ENCODE measurements at regions not wholly inside any gene's neighbourhood (a gene's known extent, or its start where the extent isn't known, plus 50 kb on each side); places are given as distances from the start of the nearest gene placed in this dataset.
"Not testable (repeated sequence)": the region's sequence is repeated elsewhere in the genome, so short reads cannot be mapped to it uniquely, and the experiment has no call there.

DNA sequence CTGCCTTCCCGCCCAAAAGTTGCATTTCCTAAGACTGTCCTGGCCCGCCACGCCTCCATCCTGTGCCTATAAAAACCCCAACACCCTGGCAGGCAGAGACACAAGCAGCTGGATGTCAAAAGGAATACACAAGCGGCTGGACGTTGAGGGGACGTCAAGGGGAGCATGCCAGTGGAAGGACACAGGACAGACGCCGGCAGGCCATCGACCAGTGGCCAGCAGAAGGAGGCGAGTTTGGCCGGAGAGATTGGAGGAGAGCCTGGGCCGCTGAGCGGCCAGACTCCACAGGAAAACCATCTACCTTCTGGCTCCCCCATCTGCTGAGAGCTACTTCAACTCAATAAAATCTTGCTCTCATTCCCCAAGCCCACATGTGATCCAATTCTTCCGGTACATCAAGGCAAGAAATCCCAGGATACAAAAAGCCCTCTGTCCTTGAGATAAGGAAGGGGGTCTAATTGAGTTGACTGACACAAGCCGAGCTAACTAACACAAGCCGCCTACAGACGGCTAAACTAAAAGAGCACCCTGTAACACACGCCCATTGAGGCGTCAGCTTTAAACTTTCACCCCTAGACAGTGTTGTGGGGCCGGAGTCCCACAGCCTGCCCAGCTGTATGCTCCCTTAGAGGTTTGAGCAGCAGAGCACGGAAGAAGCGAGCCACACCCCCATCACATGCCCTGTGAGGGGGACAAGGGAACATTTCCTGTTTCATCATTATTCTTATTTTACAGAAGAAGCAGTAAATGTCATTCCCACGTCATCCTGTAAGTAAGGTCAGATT is 150.3 kb upstream of the PHYHIPL start:
- FAIRE-seq, result no peak
- DNase-seq (ENCODE audit: insufficient read length, low spot score), result no peak

- no peak for FAIRE-seq
- DNase-seq (ENCODE audit: insufficient read length, low spot score), result no peak
These were observed 148.3 kb upstream of the PHYHIPL start for GRCh38 chr10:59027975-59028655.

GRCh38 chr10:59033622-59034021 is 142.8 kb upstream of the PHYHIPL start:
- FAIRE-seq (no peak), DNase-seq (ENCODE audit: insufficient read length, low spot score) (no peak)

- no peak for FAIRE-seq
These were observed 140.0 kb upstream of the PHYHIPL start for GRCh38 chr10:59036311-59037017.

GRCh38 chr10:59037018-59037389 is 139.4 kb upstream of the PHYHIPL start:
- no peak for FAIRE-seq
- DNase-seq (ENCODE audit: insufficient read length, low spot score), result no peak

More at GRCh38 chr10:59036311-59037017, 140.0 kb upstream of the PHYHIPL start:
- no peak for DNase-seq (ENCODE audit: insufficient read length, low spot score)

- DNase-seq (ENCODE audit: insufficient read length, low spot score), result no peak
- FAIRE-seq, result no peak
These were observed 138.9 kb upstream of the PHYHIPL start for GRCh38 chr10:59037506-59037905.

- DNase-seq (ENCODE audit: insufficient read length, low spot score); FAIRE-seq: not testable (repeated sequence)
These were observed 133.1 kb upstream of the PHYHIPL start for GRCh38 chr10:59043358-59043757.

GRCh38 chr10:59047180-59047579 is 129.3 kb upstream of the PHYHIPL start:
- FAIRE-seq (no peak), DNase-seq (ENCODE audit: insufficient read length, low spot score) (no peak)

GRCh38 chr10:59047957-59048618 is 128.4 kb upstream of the PHYHIPL start:
- FAIRE-seq (no peak), DNase-seq (ENCODE audit: insufficient read length, low spot score) (no peak)

DNA sequence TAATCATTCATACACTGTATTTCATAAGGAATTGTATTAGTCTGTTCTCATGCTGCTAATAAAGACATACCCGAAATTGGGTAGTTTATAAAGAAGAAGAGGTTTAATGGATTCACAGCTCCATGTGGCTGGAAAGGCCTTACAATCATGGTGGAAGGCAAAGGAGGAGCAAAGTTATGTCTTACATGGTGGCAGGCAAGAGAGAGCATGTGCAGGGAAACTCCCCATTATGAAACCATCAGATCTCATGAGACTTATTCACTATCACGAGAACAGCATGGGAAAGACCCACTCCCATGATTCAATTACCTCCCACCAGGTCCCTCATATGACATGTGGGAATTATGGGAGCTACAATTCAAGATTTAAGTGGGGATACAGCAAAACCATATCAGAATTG is 122.9 kb upstream of the PHYHIPL start:
- DNase-seq (ENCODE audit: insufficient read length, low spot score); FAIRE-seq: not testable (repeated sequence)

DNA sequence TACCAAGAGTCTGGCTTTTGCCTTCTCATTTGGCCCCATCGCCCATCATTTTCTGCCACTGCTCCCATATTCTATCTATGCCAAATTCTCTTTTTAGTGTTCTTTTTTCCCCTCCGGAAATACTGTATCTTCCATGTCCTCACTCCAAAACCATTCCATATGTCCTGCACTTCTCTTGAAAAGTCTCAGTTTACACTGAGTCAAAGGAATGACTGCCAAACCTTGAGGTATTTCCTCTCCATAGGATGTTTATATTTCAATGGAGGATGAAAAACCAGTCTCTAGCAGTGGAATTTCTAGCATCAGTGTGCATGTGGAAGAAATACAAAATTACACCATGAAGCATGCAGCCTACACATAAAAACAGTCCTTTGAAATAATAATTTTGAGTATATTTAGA is 121.4 kb upstream of the PHYHIPL start:
- FAIRE-seq (no peak), DNase-seq (ENCODE audit: insufficient read length, low spot score) (no peak)

GRCh38 chr10:59057345-59057744 is 119.1 kb upstream of the PHYHIPL start:
- FAIRE-seq, result no peak

GRCh38 chr10:59060852-59061251 is 115.6 kb upstream of the PHYHIPL start:
- no peak for FAIRE-seq
- no peak for DNase-seq (ENCODE audit: insufficient read length, low spot score)

More at GRCh38 chr10:59057345-59057744, 119.1 kb upstream of the PHYHIPL start:
- no peak for DNase-seq (ENCODE audit: insufficient read length, low spot score)

DNA sequence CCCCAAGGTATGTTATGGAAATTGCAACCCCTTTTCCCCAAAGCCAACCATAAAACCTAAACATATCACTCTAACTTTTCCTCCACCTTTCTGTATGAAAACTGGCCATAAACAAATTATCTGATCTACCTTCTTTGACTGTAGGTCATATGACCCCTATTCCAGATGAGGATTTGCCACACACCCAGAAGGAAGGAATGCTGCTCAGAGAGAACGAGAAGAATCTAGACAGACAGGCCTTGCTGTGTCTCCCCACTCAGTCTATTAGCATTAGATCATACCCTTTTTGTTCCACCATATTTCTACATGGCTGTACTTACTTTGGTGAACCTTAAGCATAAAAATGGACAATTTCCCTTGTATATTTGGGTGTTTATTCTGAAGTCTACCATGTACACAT is 113.0 kb upstream of the PHYHIPL start:
- no peak for DNase-seq (ENCODE audit: insufficient read length, low spot score)
- FAIRE-seq, result no peak

- FAIRE-seq (no peak), DNase-seq (ENCODE audit: insufficient read length, low spot score) (no peak)
These were observed 112.3 kb upstream of the PHYHIPL start for GRCh38 chr10:59064080-59064692.

DNA sequence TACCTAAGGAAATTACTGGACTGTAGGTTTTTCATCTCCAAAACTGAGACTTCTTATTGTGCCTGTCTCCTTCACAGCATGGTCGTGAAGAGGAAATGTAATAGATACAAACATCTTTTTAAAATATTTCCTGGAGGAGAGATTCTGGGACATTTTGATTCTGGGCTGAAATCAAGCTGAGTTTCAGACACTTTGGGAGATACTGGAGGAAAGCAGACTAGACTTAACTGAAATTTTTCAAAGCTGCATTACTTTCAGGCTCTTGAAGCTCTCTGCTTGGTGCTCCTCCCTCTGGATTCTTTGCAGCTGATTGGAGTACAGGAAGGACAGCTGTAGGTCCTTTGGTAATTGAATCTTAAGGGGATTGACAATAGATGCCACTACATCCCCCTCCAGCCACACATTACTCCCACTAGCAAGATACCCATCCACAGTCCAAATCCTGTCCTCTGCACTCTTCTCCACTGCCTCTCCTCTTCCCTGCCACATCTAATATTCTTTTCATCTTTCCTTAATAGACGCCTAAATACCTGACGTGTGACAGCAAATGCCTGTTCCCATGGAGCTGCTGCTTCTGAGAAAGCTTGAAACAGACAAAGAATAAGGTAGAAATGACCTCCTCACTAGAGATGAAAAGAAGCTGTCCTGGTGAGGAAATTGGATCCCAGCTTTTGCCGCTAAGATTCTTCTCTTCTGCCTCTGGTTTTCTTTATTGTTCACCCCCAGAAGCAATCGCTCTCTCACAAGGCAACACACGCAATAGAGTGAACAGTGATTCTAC is 111.5 kb upstream of the PHYHIPL start:
- FAIRE-seq (no peak), DNase-seq (ENCODE audit: insufficient read length, low spot score) (no peak)

DNA sequence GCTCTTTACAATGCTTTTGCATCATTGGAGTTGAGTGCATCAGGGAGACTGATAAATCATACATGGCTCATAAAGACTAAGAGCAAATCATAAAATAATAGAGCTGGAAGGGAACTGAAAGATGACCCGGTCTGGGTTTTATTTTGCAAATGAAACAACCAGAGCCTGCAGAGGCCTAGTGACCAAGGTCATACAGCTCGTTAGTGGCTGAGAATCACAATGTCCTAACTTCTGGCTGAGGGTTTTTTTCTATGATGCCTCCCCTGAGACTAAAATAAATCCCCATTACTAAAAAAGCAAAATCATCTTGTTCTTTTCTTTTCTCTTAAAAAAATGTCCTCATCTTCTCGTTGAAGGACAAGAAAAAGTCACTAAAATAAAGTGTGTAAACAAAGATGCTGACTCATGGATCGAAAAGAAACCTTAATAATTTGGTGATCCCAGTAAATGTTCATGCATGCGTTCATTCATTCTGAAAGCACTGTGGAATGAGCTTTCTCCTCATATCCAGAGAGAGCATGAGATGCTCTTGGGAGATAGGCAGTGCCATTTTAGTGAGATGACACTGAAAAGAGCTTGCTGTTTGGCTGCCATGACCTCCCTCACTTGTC is 107.8 kb upstream of the PHYHIPL start:
- FAIRE-seq, result no peak
- DNase-seq (ENCODE audit: insufficient read length, low spot score), result no peak

- FAIRE-seq (no peak), DNase-seq (ENCODE audit: insufficient read length, low spot score) (no peak)
These were observed 104.4 kb upstream of the PHYHIPL start for GRCh38 chr10:59072038-59072437.

DNA sequence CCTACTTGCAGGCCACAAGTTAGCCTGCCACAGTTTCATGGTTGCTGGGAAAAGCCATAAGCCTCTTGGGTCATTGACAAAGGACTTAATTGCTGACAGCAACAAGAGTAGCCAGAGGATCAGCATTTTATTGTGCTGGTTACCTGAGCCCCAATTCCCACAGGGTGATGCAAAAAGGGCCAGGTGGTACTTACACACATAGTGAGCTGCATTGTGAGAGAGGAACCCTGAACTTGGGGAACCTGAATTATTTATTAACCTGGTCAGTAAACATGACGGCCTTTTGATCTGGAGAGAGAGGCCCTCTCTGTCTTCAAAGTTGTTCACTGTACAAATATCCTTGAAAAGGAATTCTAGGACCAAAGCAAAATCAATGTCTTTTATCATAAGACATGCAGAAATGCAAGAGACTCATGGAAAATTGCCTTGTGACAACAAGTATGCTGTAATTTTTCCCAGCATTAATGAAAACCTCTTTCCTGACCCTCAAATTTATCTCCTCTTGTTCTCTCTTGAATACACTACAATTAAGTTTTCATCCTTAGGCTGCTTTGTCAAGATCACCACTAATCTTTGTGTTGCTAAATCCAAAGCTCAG is 102.9 kb upstream of the PHYHIPL start:
- no peak for FAIRE-seq

More for the DNA sequence above, 102.9 kb upstream of the PHYHIPL start:
- no peak for DNase-seq (ENCODE audit: insufficient read length, low spot score)

Data from HTR-8/SVneo (cell line).